Epithelial cell of proximal tubule (primary cell): ENCODE measurements at regions not wholly inside any gene's neighbourhood (a gene's known extent, or its start where the extent isn't known, plus 50 kb on each side); places are given as distances from the start of the nearest gene placed in this dataset.

Experiments used
- DNase-seq: peaks from one replicate; pipeline ENCODE4 v3.0.0-alpha.2; 2011; ENCODE audit warnings: low read depth
- H3K4me3 ChIP-seq: 2 replicates; pipeline ENCODE4 v1.5.1; 2011; ENCODE audit warnings: low read depth, mild to moderate bottlenecking, low read length
- CTCF ChIP-seq: conservative IDR thresholded peaks from 2 replicates; pipeline ENCODE4 v1.5.1; 2012; ENCODE audit warnings: low read depth, mild to moderate bottlenecking, low read length

- DNase-seq: no peak
- no peak for TF ChIP-seq CTCF
- no peak overlapping the region for H3K4me3 ChIP-seq
Measured at GRCh38 chr2:47226923-47227220, 50.6 kb upstream of the CALM2 start.

GRCh38 chr2:47226132-47226922 lies 50.0 kb upstream of the CALM2 start:
- no peak overlapping the region for H3K4me3 ChIP-seq
- DNase-seq: no peak
- no peak for TF ChIP-seq CTCF
